Liver (tissue), 3 donors: ENCODE measurements at regions not wholly inside any gene's neighbourhood (a gene's known extent, or its start where the extent isn't known, plus 50 kb on each side); places are given as distances from the start of the nearest gene placed in this dataset.

ENCODE experiments used
- CTCF ChIP-seq: fragments of 150-350 bp; IDR thresholded peaks from 2 replicates; pipeline ENCODE4 v1.5.1; 2017; ENCODE audit warnings: improper control_type of control experiment, low read depth, low read length; ENCODE audit not compliant: missing input control
- EGR1 ChIP-seq, 2 donors: IDR thresholded peaks; 2 replicates each; pipeline ENCODE4 v1.6.1; 2016 to 2018; ENCODE audit warnings: antibody characterized with exemption in 2 of 2, low read depth in 2 of 2
- REST ChIP-seq: IDR thresholded peaks from 2 replicates; pipeline ENCODE4 v1.6.1; 2016; ENCODE audit warnings: antibody characterized with exemption, mild to moderate bottlenecking
- TAF1 ChIP-seq: conservative IDR thresholded peaks from 2 replicates; pipeline ENCODE4 v1.6.1; 2016; ENCODE audit warnings: antibody characterized with exemption, mild to moderate bottlenecking
- donor health status: healthy.
- donor health status: healthy.

GRCh38 chr6:169839898-169840631 is 88.6 kb downstream of the ERMARD start:
- no peak for TF ChIP-seq EGR1 (IDR thresholded peaks at IDR 0.05; ENCODE audit: low read depth in 2 of 2)
- TF ChIP-seq TAF1 = no peak
- no peak for TF ChIP-seq CTCF
- no peak for TF ChIP-seq REST
